ENCODE measurements at regions not wholly inside any gene's neighbourhood (a gene's known extent, or its start where the extent isn't known, plus 50 kb on each side); places are given as distances from the start of the nearest gene placed in this dataset.

DNA sequence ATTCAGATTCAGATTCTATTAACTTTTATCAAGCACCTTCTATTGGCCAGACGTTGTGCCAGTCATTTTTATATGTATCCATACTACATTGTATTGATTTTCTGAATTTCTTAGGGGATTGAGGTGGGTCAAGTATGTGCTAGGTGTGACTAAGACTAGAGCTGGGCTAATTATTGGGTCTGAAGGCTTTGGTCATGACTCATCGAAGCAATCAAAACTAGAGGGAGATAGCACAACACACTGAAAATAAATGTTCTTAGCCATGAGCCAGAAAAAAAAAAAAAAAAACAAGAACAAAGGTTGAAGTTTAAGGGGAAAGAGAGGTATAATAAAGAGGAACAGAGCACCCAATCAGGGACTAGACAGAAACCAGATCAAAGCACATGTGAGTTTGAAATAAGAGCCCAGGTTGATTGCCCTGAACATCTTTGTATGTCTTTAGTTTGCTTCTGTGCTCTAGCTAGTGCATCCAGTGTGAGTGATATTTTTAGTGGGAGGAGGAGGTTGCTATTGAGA is 171.6 kb upstream of the FOXP2 start:
- Histone ChIP-seq H3K23me2 (ENCODE audit: insufficient read length, low read depth, low read length, poor library complexity, severe bottlenecking) (no peaks in the 10 kb centered on the region), H2BK15ac (ENCODE audit: low read depth, low read length) (no peak overlapping the region), H2BK5ac (ENCODE audit: insufficient read length, low read length) (no peak overlapping the region), H2BK120ac (ENCODE audit: low read depth, low read length, poor library complexity, severe bottlenecking) (no peak overlapping the region), H3K14ac (ENCODE audit: insufficient read depth, low read length) (no peak overlapping the region), H4K5ac (ENCODE audit: insufficient read length, low read depth, low read length) (no peak overlapping the region), H3K18ac (ENCODE audit: insufficient read length, low read depth, low read length) (no peak overlapping the region), H3K9me3 (ENCODE audit: control insufficient read depth, low read depth, low read length) (no peaks in the 10 kb centered on the region), H2AFZ (ENCODE audit: low read length) (no peak overlapping the region), H3K4ac (ENCODE audit: low read depth, low read length) (no peak overlapping the region), H3K23ac (ENCODE audit: insufficient read length, low read depth, low read length) (no peak overlapping the region), H4K91ac (ENCODE audit: insufficient read length, low read depth, low read length) (no peak overlapping the region), H3K27ac (ENCODE audit: insufficient read length, low read depth, low read length) (no peak overlapping the region), H2BK20ac (ENCODE audit: low read depth, low read length, poor library complexity, severe bottlenecking) (no peak overlapping the region), H2AK5ac (ENCODE audit: insufficient read length, low read length) (no peak overlapping the region), H4K8ac (replicated peaks; ENCODE audit: insufficient read length, low read depth, low read length) (no peak overlapping the region), H3K79me1 (ENCODE audit: insufficient read depth, low read depth, low read length, poor library complexity, severe bottlenecking) (no peaks in the 10 kb centered on the region), H2BK12ac (ENCODE audit: insufficient read length, low read depth, low read length) (no peak overlapping the region), H3K56ac (ENCODE audit: insufficient read length, low read depth, low read length) (no peak overlapping the region), H3K4me2 (ENCODE audit: insufficient read depth, insufficient read length, low read length) (no peak overlapping the region), H3K4me1 (ENCODE audit: insufficient read depth, low read length) (no peaks in the 10 kb centered on the region), H3K27me3 (ENCODE audit: insufficient read depth, low read length) (no peaks in the 10 kb centered on the region), H3T11ph (ENCODE audit: low read length) (no peak overlapping the region), H3K79me2 (ENCODE audit: insufficient read depth, low read length) (no peaks in the 10 kb centered on the region), H3K9ac (ENCODE audit: extremely low read depth, insufficient read length, low read length) (no peak overlapping the region), H4K20me1 (ENCODE audit: control insufficient read depth, insufficient read depth, insufficient read length) (no peaks in the 10 kb centered on the region)
- Mint-ChIP-seq H3K27ac (no peak overlapping the region), H3K9me3 (peaks cover 2% of the 10 kb centered on the region in 2 experiments; a peak in 3 of 5 replicates), H3K4me1 (peaks cover 3 to 4% of the 10 kb centered on the region in 2 experiments), H3K36me3 (ENCODE audit: insufficient read depth in 1 of 3, low read depth in 3 of 3) (peaks cover 0 to 1% (median 0%) of the 10 kb centered on the region in 3 experiments; a peak in 1 of 7 replicates), H3K27me3 (ENCODE audit: low read depth) (no peaks in the 10 kb centered on the region), H3K4me3 (no peak overlapping the region)
- no CpG with 5 or more reads among the region's 2 CpGs for WGBS (ENCODE audit: extremely low coverage, insufficient read length, low lambda C conversion rate)
- TF ChIP-seq, protein P1, sequence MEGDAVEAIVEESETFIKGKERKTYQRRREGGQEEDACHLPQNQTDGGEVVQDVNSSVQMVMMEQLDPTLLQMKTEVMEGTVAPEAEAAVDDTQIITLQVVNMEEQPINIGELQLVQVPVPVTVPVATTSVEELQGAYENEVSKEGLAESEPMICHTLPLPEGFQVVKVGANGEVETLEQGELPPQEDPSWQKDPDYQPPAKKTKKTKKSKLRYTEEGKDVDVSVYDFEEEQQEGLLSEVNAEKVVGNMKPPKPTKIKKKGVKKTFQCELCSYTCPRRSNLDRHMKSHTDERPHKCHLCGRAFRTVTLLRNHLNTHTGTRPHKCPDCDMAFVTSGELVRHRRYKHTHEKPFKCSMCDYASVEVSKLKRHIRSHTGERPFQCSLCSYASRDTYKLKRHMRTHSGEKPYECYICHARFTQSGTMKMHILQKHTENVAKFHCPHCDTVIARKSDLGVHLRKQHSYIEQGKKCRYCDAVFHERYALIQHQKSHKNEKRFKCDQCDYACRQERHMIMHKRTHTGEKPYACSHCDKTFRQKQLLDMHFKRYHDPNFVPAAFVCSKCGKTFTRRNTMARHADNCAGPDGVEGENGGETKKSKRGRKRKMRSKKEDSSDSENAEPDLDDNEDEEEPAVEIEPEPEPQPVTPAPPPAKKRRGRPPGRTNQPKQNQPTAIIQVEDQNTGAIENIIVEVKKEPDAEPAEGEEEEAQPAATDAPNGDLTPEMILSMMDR (conservative IDR thresholded peaks at IDR 0.05), result no peak
- DNase-seq, result no peak
